ENCODE measurements at regions not wholly inside any gene's neighbourhood (a gene's known extent, or its start where the extent isn't known, plus 50 kb on each side); places are given as distances from the start of the nearest gene placed in this dataset.

- TF ChIP-seq CTCF (IDR thresholded peaks at IDR 0.05), result no peak
Observed at GRCh38 chr12:65611396-65611795, 212.9 kb upstream of the HMGA2 start.

GRCh38 chr12:65612440-65612839, 211.8 kb upstream of the HMGA2 start:
- no peak for TF ChIP-seq CTCF (IDR thresholded peaks at IDR 0.05)

- no peak for TF ChIP-seq CTCF (IDR thresholded peaks at IDR 0.05)
Observed at GRCh38 chr12:65613692-65614091, 210.6 kb upstream of the HMGA2 start.

- TF ChIP-seq CTCF (IDR thresholded peaks at IDR 0.05), result no peak
Observed at GRCh38 chr12:65614259-65614889, 209.9 kb upstream of the HMGA2 start.

GRCh38 chr12:65615118-65615517, 209.2 kb upstream of the HMGA2 start:
- TF ChIP-seq CTCF (IDR thresholded peaks at IDR 0.05), result no peak

GRCh38 chr12:65616022-65616421, 208.3 kb upstream of the HMGA2 start:
- TF ChIP-seq CTCF (IDR thresholded peaks at IDR 0.05), result no peak

GRCh38 chr12:65618588-65618987, 205.7 kb upstream of the HMGA2 start:
- no peak for TF ChIP-seq CTCF (IDR thresholded peaks at IDR 0.05)

GRCh38 chr12:65619018-65619417, 205.3 kb upstream of the HMGA2 start:
- TF ChIP-seq CTCF (IDR thresholded peaks at IDR 0.05), result no peak

All from LNCAP (cell line).